BJ (cell line): ENCODE measurements at regions not wholly inside any gene's neighbourhood (a gene's known extent, or its start where the extent isn't known, plus 50 kb on each side); places are given as distances from the start of the nearest gene placed in this dataset.
"Not testable (repeated sequence)": the region's sequence is repeated elsewhere in the genome, so short reads cannot be mapped to it uniquely, and the experiment has no call there.

Experiments used
- CTCF ChIA-PET: fragments of 350-600 bp; formaldehyde crosslinking; extraction: SDS; loops from one replicate; lab custom pipeline; 2021; ENCODE audit warnings: antibody characterized with exemption, inconsistent platforms; lab: Yijun Ruan, JAX
- POLR2A ChIA-PET: fragments of 300-600 bp; sonication (Branson Sonifier 250); formaldehyde crosslinking; extraction: SDS; loops from one replicate; lab custom pipeline; 2021; ENCODE audit warnings: antibody characterized with exemption; lab: Charles Lee
- DNase-seq: peaks from one replicate; pipeline ENCODE4 v3.0.0-alpha.2; 2011; ENCODE audit warnings: low read depth
- H3K27me3 ChIP-seq: 2 replicates; pipeline ENCODE4 v1.6.0; 2011; ENCODE audit warnings: low read length; ENCODE audit not compliant: control insufficient read depth, insufficient read depth
- H3K36me3 ChIP-seq: 2 replicates; pipeline ENCODE4 v1.5.1; 2011; ENCODE audit warnings: low read length; ENCODE audit not compliant: control insufficient read depth, insufficient read depth
- H3K4me3 ChIP-seq: 2 replicates; pipeline ENCODE4 v1.5.1; 2011; ENCODE audit warnings: low read depth, mild to moderate bottlenecking, control low read depth, low read length
- CTCF ChIP-seq: IDR thresholded peaks from 2 replicates; pipeline ENCODE4 v1.5.1; 2011; ENCODE audit warnings: low read depth, mild to moderate bottlenecking, control low read depth, inconsistent platforms, low read length, moderate library complexity; ENCODE audit not compliant: insufficient read depth

GRCh38 chr7:19522486-19522885 lies 186.4 kb downstream of the POLR1F start:
- ChIA-PET CTCF (no interaction called here), POLR2A (no interaction called here)
- DNase-seq = no peak
- H3K4me3 ChIP-seq = no peak overlapping the region
- no peaks in the 10 kb centered on the region for H3K27me3 ChIP-seq
- H3K36me3 ChIP-seq = no peaks in the 10 kb centered on the region
- no peak for TF ChIP-seq CTCF

GRCh38 chr7:19520392-19520791 lies 188.4 kb downstream of the POLR1F start:
- ChIA-PET CTCF (interaction anchor here (1.3 kb wide), 1 partner anchor 28 kb away, joined by 4 read pairs; no protein-coding TSS in a partner anchor), POLR2A (no interaction called here)
- Histone ChIP-seq H3K27me3 (no peaks in the 10 kb centered on the region), H3K4me3 (no peak overlapping the region), H3K36me3 (no peaks in the 10 kb centered on the region)
- no peak for TF ChIP-seq CTCF
- DNase-seq = no peak

- H3K4me3 ChIP-seq = no peak overlapping the region
- ChIA-PET POLR2A (no interaction called here), CTCF (interaction anchor here (0.6 to 1.3 kb wide), 2 partner anchors 28 to 935 kb away, joined by 3 to 4 read pairs; no protein-coding TSS in a partner anchor)
- no peak for TF ChIP-seq CTCF
- DNase-seq = no peak
- no peaks in the 10 kb centered on the region for H3K36me3 ChIP-seq
- H3K27me3 ChIP-seq = no peaks in the 10 kb centered on the region
These were observed 189.3 kb downstream of the POLR1F start for GRCh38 chr7:19519443-19520021.

- DNase-seq, H3K4me3 ChIP-seq, H3K27me3 ChIP-seq, H3K36me3 ChIP-seq, CTCF ChIA-PET, POLR2A ChIA-PET: not testable (repeated sequence)
These were observed 191.3 kb downstream of the POLR1F start for GRCh38 chr7:19517546-19517945.

- no peak overlapping the region for H3K4me3 ChIP-seq
- no peak for DNase-seq
- ChIA-PET POLR2A (no interaction called here), CTCF (interaction anchor here (1.7 kb wide), 1 partner anchor 19 kb away, joined by 3 read pairs; no protein-coding TSS in a partner anchor)
- no peaks in the 10 kb centered on the region for H3K36me3 ChIP-seq
- H3K27me3 ChIP-seq = no peaks in the 10 kb centered on the region
- no peak for TF ChIP-seq CTCF
These were observed 200.0 kb downstream of the POLR1F start for GRCh38 chr7:19508821-19509220.

GRCh38 chr7:19508124-19508523 lies 200.7 kb downstream of the POLR1F start:
- ChIA-PET POLR2A (no interaction called here), CTCF (no interaction called here)
- DNase-seq = no peak
- no peak for TF ChIP-seq CTCF
- H3K36me3 ChIP-seq = no peaks in the 10 kb centered on the region
- H3K27me3 ChIP-seq = no peaks in the 10 kb centered on the region
- no peak overlapping the region for H3K4me3 ChIP-seq
